Colonic mucosa (tissue), 4 donors: ENCODE measurements at regions not wholly inside any gene's neighbourhood (a gene's known extent, or its start where the extent isn't known, plus 50 kb on each side); places are given as distances from the start of the nearest gene placed in this dataset.

Experiments
- DNase-seq: peaks from one replicate; pipeline ENCODE4 v3.0.0-alpha.2; 2020
- H3K27ac ChIP-seq: fragments of 200-600 bp; one replicate; pipeline ENCODE4 v1.8.0; 2021
- H3K27me3 ChIP-seq: fragments of 200-600 bp; one replicate; pipeline ENCODE4 v1.8.0; 2021
- H3K36me3 ChIP-seq: fragments of 200-600 bp; one replicate; pipeline ENCODE4 v1.8.0; 2021
- H3K4me1 ChIP-seq: fragments of 200-600 bp; one replicate; pipeline ENCODE4 v1.8.0; 2021; ENCODE audit warnings: mild to moderate bottlenecking
- H3K4me3 ChIP-seq: fragments of 200-600 bp; one replicate; pipeline ENCODE4 v1.8.0; 2021
- H3K9ac ChIP-seq, 2 donors: one replicate each; pipeline ENCODE4 v1.7.0; 2013; ENCODE audit warnings: control low read depth in 2 of 2, low read depth in 2 of 2, low read length in 2 of 2
- H3K9me3 ChIP-seq: fragments of 200-600 bp; one replicate; pipeline ENCODE4 v1.8.0; 2021
- CTCF ChIP-seq: fragments of 200-600 bp; IDR thresholded peaks from one replicate; pipeline ENCODE4 v1.8.0; 2022; ENCODE audit warnings: antibody characterized with exemption, mild to moderate bottlenecking
- intact Hi-C: fragments of 100-400 bp; cut with DNase I; formaldehyde crosslinking; loops from one replicate; pipeline ENCODE4 v1.14.1; 2022
- donor health status: healthy.
- donor health status: DM: no; HTN: no; CAD: no.
- donor health status: DM: no; HTN: no; CAD: no.

GRCh38 chr6:14834851-14835530 lies 410.9 kb upstream of the JARID2 start:
- DNase-seq = no peak
- Histone ChIP-seq H3K27me3 (no peaks in the 10 kb centered on the region), H3K4me1 (no peaks in the 10 kb centered on the region), H3K27ac (no peak overlapping the region), H3K4me3 (no peak overlapping the region), H3K36me3 (no peaks in the 10 kb centered on the region), H3K9me3 (no peaks in the 10 kb centered on the region), H3K9ac (no peak overlapping the region)
- intact Hi-C loops = no loop called here
- no peak for TF ChIP-seq CTCF

- Histone ChIP-seq H3K9ac (no peak overlapping the region), H3K4me3 (no peak overlapping the region), H3K36me3 (no peaks in the 10 kb centered on the region), H3K9me3 (no peaks in the 10 kb centered on the region), H3K27me3 (no peaks in the 10 kb centered on the region), H3K27ac (no peak overlapping the region), H3K4me1 (no peaks in the 10 kb centered on the region)
- no peak for TF ChIP-seq CTCF
- DNase-seq = no peak
- intact Hi-C loops = no loop called here
Observed at GRCh38 chr6:14837435-14837834, 408.4 kb upstream of the JARID2 start.

GRCh38 chr6:14838133-14838583 lies 407.7 kb upstream of the JARID2 start:
- Histone ChIP-seq H3K4me3 (no peak overlapping the region), H3K4me1 (no peaks in the 10 kb centered on the region), H3K36me3 (no peaks in the 10 kb centered on the region), H3K27ac (no peak overlapping the region), H3K9me3 (no peaks in the 10 kb centered on the region), H3K27me3 (no peaks in the 10 kb centered on the region), H3K9ac (no peak overlapping the region)
- intact Hi-C loops = no loop called here
- no peak for DNase-seq
- TF ChIP-seq CTCF = no peak

- intact Hi-C loops = no loop called here
- Histone ChIP-seq H3K9ac (no peak overlapping the region), H3K27ac (no peak overlapping the region), H3K36me3 (no peaks in the 10 kb centered on the region), H3K4me1 (no peaks in the 10 kb centered on the region), H3K9me3 (no peaks in the 10 kb centered on the region), H3K4me3 (no peak overlapping the region), H3K27me3 (no peaks in the 10 kb centered on the region)
- no peak for DNase-seq
- no peak for TF ChIP-seq CTCF
Observed at GRCh38 chr6:14841901-14842421, 403.9 kb upstream of the JARID2 start.

- intact Hi-C loops = no loop called here
- no peak for TF ChIP-seq CTCF
- no peak for DNase-seq
- Histone ChIP-seq H3K9me3 (no peaks in the 10 kb centered on the region), H3K4me1 (no peaks in the 10 kb centered on the region), H3K9ac (no peak overlapping the region), H3K27ac (no peak overlapping the region), H3K36me3 (no peaks in the 10 kb centered on the region), H3K4me3 (no peak overlapping the region), H3K27me3 (no peaks in the 10 kb centered on the region)
Observed at GRCh38 chr6:14844411-14844810, 401.5 kb upstream of the JARID2 start.
